ENCODE measurements at regions not wholly inside any gene's neighbourhood (a gene's known extent, or its start where the extent isn't known, plus 50 kb on each side); places are given as distances from the start of the nearest gene placed in this dataset.

DNA sequence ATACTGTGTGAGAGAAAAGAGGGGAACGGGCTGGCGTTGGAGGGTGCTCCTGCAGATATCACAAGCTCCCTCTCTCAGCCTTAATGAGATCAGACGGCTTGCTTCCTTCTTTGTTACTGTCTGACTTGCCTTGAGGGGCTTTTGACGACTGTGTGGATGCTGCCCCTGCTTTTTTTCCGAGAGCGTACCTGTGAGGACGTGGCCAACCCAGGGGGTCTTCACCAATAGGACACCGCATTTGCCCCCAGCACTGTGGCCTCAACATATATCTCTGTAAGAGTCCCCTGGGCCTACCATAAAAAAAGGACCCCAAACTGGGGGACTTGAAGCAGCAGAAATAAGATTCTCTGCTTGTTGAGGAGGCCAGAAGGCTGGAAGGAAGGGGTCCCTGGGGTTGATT lies 143.9 kb downstream of the SHOX start:
- no peak for DNase-seq
- H3K36me3 ChIP-seq = no peaks in the 10 kb centered on the region
- intact Hi-C loops (cut with DNase I) = no loop called here
- TF ChIP-seq, protein P1, sequence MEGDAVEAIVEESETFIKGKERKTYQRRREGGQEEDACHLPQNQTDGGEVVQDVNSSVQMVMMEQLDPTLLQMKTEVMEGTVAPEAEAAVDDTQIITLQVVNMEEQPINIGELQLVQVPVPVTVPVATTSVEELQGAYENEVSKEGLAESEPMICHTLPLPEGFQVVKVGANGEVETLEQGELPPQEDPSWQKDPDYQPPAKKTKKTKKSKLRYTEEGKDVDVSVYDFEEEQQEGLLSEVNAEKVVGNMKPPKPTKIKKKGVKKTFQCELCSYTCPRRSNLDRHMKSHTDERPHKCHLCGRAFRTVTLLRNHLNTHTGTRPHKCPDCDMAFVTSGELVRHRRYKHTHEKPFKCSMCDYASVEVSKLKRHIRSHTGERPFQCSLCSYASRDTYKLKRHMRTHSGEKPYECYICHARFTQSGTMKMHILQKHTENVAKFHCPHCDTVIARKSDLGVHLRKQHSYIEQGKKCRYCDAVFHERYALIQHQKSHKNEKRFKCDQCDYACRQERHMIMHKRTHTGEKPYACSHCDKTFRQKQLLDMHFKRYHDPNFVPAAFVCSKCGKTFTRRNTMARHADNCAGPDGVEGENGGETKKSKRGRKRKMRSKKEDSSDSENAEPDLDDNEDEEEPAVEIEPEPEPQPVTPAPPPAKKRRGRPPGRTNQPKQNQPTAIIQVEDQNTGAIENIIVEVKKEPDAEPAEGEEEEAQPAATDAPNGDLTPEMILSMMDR (IDR thresholded peaks at IDR 0.05) = no peak
- no peak for TF ChIP-seq POLR2A (IDR thresholded peaks at IDR 0.05)
- no peaks in the 10 kb centered on the region for H3K4me1 ChIP-seq
- no peak overlapping the region for H3K27ac ChIP-seq
- ATAC-seq = no peak
- no peak overlapping the region for H3K4me3 ChIP-seq
- whole genome bisulfite sequencing (ENCODE audit: insufficient coverage, low coverage, low lambda C conversion rate, missing lambda C conversion rate) = 28% methylated on average over 5 of the region's 8 CpGs
- H3K27me3 ChIP-seq = no peaks in the 10 kb centered on the region
- no peaks in the 10 kb centered on the region for H3K9me3 ChIP-seq

DNA sequence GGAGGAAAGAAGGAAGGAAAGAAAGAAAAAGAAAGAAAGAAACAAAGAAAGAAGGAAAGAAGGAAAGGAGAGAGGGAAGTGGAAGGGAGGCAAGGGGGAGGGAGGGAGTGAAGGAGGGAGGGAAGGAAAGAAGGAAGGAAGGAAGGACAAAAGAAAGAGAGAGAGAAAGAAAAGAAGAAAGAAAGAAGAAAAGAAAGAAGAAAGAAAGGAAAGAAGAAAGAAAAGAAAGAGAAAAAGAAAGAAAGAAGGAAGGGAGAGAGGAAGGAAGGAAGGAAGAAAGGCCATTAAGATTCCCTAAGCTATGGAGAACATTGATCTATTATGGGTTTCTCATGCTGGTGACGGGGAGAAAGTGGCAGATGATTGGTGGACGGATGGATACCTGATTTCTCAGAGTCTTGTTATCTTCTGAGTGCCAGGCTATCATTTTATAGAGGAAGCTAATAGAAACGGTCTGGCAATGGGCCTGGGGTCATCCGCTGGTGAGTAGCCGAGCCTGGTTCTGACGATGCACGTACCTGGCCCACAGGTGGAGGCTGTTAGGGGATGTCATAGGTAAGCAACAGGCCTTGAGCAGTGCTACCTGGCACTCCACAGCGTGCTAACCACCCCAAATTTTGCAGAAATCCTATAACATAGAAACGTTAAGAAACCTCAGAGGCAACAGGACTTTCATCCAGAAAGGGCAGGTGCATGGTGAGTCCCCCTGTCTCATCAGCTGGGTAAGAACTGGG lies 142.9 kb downstream of the SHOX start:
- Histone ChIP-seq H3K9me3 (no peaks in the 10 kb centered on the region), H3K36me3 (no peaks in the 10 kb centered on the region), H3K27ac (no peak overlapping the region), H3K27me3 (no peaks in the 10 kb centered on the region), H3K4me1 (no peaks in the 10 kb centered on the region), H3K4me3 (no peak overlapping the region)
- DNase-seq (peak in 1 of 3 donors; percentile 17), ATAC-seq (no peak)
- intact Hi-C loops (cut with DNase I) = no loop called here
- TF ChIP-seq POLR2A (IDR thresholded peaks at IDR 0.05) = no peak
- TF ChIP-seq, protein P1 (IDR thresholded peaks at IDR 0.05) = no peak
- WGBS (ENCODE audit: insufficient coverage, low coverage, low lambda C conversion rate, missing lambda C conversion rate) = 49% methylated on average over 4 of the region's 9 CpGs

DNA sequence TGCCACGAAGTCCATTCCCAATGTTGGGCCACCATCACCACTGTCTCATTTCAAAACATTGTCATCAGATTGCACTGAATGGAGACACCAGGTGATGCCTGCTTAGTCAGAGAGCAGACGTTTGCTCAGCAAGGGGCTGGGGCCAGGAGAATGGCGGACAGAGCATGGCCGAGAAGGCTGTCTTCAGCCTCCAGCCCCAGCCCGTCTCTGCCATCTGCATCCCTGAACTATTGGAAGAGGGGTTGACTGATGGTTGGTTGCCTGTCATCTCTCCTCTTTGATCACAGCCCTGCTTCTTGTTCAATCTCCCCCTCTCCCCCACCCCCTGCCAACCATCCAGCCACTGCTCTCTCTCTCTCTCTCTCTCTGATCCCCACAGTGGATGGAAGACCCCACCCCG lies 140.9 kb downstream of the SHOX start:
- Histone ChIP-seq H3K4me1 (no peaks in the 10 kb centered on the region), H3K4me3 (no peak overlapping the region), H3K36me3 (no peaks in the 10 kb centered on the region), H3K9me3 (no peaks in the 10 kb centered on the region), H3K27ac (no peak overlapping the region), H3K27me3 (no peaks in the 10 kb centered on the region)
- ATAC-seq (no peak), DNase-seq (no peak)
- WGBS (ENCODE audit: insufficient coverage, low coverage, low lambda C conversion rate, missing lambda C conversion rate) = 40% methylated on average over 3 of the region's 6 CpGs
- intact Hi-C loops (cut with DNase I) = no loop called here
- TF ChIP-seq, protein P1 (IDR thresholded peaks at IDR 0.05) = no peak
- no peak for TF ChIP-seq POLR2A (IDR thresholded peaks at IDR 0.05)

DNA sequence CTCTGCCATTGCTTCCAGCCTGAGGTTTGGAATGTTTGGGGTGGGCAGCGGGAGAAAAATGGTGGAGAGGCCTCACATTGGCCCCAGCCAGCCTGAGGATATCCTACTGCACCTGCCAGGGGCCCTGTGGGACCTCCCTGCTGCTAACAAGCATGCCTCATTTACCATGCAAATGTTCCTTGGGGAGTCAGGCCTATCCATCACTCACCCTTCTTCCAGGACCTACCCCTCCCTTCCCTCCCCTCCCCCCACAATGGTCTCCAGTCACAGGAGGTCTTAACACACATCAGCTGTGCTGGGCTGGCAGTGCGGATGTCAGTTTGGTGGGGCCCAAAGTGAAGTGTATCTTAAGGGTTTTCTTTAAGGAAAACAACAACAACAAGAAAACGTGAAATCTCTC lies 139.2 kb downstream of the SHOX start:
- no peak for ATAC-seq
- 11% methylated on average over 3 of the region's 3 CpGs for WGBS (ENCODE audit: insufficient coverage, low coverage, low lambda C conversion rate, missing lambda C conversion rate)
- no peak overlapping the region for H3K27ac ChIP-seq
- no peaks in the 10 kb centered on the region for H3K4me1 ChIP-seq
- intact Hi-C loops (cut with DNase I) = no loop called here
- TF ChIP-seq, protein P1 (IDR thresholded peaks at IDR 0.05) = no peak
- H3K4me3 ChIP-seq = no peak overlapping the region
- no peaks in the 10 kb centered on the region for H3K9me3 ChIP-seq
- DNase-seq = no peak
- no peaks in the 10 kb centered on the region for H3K27me3 ChIP-seq
- no peaks in the 10 kb centered on the region for H3K36me3 ChIP-seq
